ENCODE measurements at regions not wholly inside any gene's neighbourhood (a gene's known extent, or its start where the extent isn't known, plus 50 kb on each side); places are given as distances from the start of the nearest gene placed in this dataset.
"Not testable (repeated sequence)": the region's sequence is repeated elsewhere in the genome, so short reads cannot be mapped to it uniquely, and the experiment has no call there.

DNA sequence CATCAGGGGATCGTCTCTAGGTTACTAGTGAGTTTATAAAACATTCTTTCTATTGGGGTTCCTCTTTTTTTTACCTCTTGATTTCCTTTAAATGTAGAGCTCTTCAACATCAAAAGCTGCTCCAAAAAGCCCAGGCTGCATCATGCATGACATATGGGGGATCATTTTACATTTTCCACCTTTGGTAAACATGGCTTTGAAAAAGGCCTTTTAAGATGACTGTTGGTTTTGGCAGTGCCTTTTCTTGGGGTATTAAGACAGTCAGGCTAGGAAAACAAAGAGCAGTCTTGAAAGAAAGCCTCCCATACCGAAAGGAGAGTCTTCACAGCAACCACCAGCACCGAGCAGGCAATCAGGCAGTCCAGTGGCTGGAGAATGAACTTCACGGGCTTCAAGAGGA lies 73.2 kb downstream of the NPEPL1 start:
- Mint-ChIP-seq H3K27me3 (peaks cover 79% of the 10 kb centered on the region), H3K27ac (no peak overlapping the region), H3K9me3 (no peaks in the 10 kb centered on the region), H3K4me3 (no peak overlapping the region), H3K4me1 (no peaks in the 10 kb centered on the region)
- no peak for ATAC-seq
- no peak for DNase-seq

DNA sequence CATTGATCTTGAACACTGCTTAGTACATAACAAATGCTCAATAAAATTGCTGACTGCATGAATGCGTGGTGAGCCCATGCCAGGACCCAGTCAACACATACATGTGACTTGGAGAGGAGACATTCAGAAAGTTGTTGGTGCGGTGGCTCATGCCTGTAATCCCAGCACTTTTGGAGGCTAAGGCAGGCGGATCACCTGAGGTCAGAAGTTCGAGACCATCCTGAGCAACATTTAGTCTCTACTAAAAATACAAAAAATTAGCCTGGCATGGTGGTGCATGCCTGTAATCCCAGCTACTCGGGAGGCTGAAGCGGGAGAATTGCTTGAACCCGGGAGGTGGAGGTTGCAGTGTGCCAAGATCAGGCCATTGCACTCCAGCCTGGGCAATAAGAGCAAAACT lies 75.2 kb downstream of the NPEPL1 start:
- H3K27me3 Mint-ChIP-seq: peaks cover 72% of the 10 kb centered on the region
- H3K4me3 Mint-ChIP-seq, ATAC-seq, H3K27ac Mint-ChIP-seq, H3K9me3 Mint-ChIP-seq, DNase-seq, H3K4me1 Mint-ChIP-seq: not testable (repeated sequence)

Measured in stimulated activated naive CD8-positive, alpha-beta T cell treated with anti-CD3 and anti-CD28 coated beads, Interleukin-15, amount 100 ng/mL, for 72 hours (primary cell).